ENCODE measurements at regions not wholly inside any gene's neighbourhood (a gene's known extent, or its start where the extent isn't known, plus 50 kb on each side); places are given as distances from the start of the nearest gene placed in this dataset.

GRCh38 chr5:122586351-122586750 is 188.5 kb upstream of the SNX2 start:
- no peaks in the 10 kb centered on the region for H3K36me3 ChIP-seq (ENCODE audit: control insufficient read depth in 1 of 2, insufficient read depth in 2 of 2, low read length in 2 of 2)
- no peaks in the 10 kb centered on the region for H3K79me2 ChIP-seq (ENCODE audit: insufficient read depth, low read length)
- no peaks in the 10 kb centered on the region for H3K4me1 ChIP-seq (ENCODE audit: control insufficient read depth in 1 of 2, insufficient read depth in 2 of 2, low read length in 2 of 2)
- H3K27ac ChIP-seq (ENCODE audit: low read depth, low read length) = no peak overlapping the region
- no peaks in the 10 kb centered on the region for H3K9me2 ChIP-seq (ENCODE audit: insufficient read depth)
- H3K27me3 ChIP-seq (ENCODE audit: insufficient read depth, low read length) = no peaks in the 10 kb centered on the region
- BruUV-seq (replicated peaks) = no TSS peak
- no peak overlapping the region for H3K4me3 ChIP-seq (replicated peaks in 1 of 2; ENCODE audit: low read depth in 1 of 2, low read length in 2 of 2)
- no peak for ATAC-seq
- TF ChIP-seq ZBTB33 (IDR thresholded peaks at IDR 0.05; ENCODE audit: extremely low read depth, insufficient replicate concordance, low read length) = no peak
- no peak for TF ChIP-seq FOSL1 (IDR thresholded peaks at IDR 0.05; ENCODE audit: low read depth)
- TF ChIP-seq SP1 (IDR thresholded peaks at IDR 0.05; ENCODE audit: low read depth) = no peak
- TF ChIP-seq, protein P1, sequence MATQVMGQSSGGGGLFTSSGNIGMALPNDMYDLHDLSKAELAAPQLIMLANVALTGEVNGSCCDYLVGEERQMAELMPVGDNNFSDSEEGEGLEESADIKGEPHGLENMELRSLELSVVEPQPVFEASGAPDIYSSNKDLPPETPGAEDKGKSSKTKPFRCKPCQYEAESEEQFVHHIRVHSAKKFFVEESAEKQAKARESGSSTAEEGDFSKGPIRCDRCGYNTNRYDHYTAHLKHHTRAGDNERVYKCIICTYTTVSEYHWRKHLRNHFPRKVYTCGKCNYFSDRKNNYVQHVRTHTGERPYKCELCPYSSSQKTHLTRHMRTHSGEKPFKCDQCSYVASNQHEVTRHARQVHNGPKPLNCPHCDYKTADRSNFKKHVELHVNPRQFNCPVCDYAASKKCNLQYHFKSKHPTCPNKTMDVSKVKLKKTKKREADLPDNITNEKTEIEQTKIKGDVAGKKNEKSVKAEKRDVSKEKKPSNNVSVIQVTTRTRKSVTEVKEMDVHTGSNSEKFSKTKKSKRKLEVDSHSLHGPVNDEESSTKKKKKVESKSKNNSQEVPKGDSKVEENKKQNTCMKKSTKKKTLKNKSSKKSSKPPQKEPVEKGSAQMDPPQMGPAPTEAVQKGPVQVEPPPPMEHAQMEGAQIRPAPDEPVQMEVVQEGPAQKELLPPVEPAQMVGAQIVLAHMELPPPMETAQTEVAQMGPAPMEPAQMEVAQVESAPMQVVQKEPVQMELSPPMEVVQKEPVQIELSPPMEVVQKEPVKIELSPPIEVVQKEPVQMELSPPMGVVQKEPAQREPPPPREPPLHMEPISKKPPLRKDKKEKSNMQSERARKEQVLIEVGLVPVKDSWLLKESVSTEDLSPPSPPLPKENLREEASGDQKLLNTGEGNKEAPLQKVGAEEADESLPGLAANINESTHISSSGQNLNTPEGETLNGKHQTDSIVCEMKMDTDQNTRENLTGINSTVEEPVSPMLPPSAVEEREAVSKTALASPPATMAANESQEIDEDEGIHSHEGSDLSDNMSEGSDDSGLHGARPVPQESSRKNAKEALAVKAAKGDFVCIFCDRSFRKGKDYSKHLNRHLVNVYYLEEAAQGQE (IDR thresholded peaks at IDR 0.05; ENCODE audit: low read depth) = no peak
- TF ChIP-seq, protein P2, sequence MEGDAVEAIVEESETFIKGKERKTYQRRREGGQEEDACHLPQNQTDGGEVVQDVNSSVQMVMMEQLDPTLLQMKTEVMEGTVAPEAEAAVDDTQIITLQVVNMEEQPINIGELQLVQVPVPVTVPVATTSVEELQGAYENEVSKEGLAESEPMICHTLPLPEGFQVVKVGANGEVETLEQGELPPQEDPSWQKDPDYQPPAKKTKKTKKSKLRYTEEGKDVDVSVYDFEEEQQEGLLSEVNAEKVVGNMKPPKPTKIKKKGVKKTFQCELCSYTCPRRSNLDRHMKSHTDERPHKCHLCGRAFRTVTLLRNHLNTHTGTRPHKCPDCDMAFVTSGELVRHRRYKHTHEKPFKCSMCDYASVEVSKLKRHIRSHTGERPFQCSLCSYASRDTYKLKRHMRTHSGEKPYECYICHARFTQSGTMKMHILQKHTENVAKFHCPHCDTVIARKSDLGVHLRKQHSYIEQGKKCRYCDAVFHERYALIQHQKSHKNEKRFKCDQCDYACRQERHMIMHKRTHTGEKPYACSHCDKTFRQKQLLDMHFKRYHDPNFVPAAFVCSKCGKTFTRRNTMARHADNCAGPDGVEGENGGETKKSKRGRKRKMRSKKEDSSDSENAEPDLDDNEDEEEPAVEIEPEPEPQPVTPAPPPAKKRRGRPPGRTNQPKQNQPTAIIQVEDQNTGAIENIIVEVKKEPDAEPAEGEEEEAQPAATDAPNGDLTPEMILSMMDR (IDR thresholded peaks at IDR 0.05 in 2 of 3, conservative IDR thresholded peaks at IDR 0.05 in 1 of 3; ENCODE audit: borderline replicate concordance in 1 of 3, insufficient read depth in 1 of 3, low read depth in 2 of 3, low read length in 2 of 3) = no peak
- TF ChIP-seq ATF3 (IDR thresholded peaks at IDR 0.05) = no peak
- no peak for TF ChIP-seq POLR2A (IDR thresholded peaks at IDR 0.05; ENCODE audit: borderline replicate concordance, extremely low read depth, insufficient read depth, insufficient read length)
- TF ChIP-seq EGR1 (IDR thresholded peaks at IDR 0.05; ENCODE audit: low read depth) = no peak
- TF ChIP-seq JUND (IDR thresholded peaks at IDR 0.05) = no peak
- TF ChIP-seq EZH2phosphoT487 (IDR thresholded peaks at IDR 0.05; ENCODE audit: borderline replicate concordance) = no peak
- no peak for TF ChIP-seq ZNF274 (IDR thresholded peaks at IDR 0.05; ENCODE audit: low read depth, low read length)
- POLR2A ChIA-PET = no interaction called here
- H3K9me3 ChIP-seq (ENCODE audit: control insufficient read depth in 1 of 2, insufficient read depth in 1 of 2, low read depth in 1 of 2, low read length in 2 of 2) = no peaks in the 10 kb centered on the region
- intact Hi-C loops (cut with micrococcal nuclease) = no loop called here
- RAD21 ChIA-PET (ENCODE audit: low non-redundant PET in 1 of 2, low total read pairs in 2 of 2, uncharacterized antibody in 2 of 2, unreplicated experiment in 2 of 2) = no interaction called here
- no peaks in the 10 kb centered on the region for H4K20me1 ChIP-seq (ENCODE audit: insufficient read depth)
- no peak overlapping the region for H3K4me2 ChIP-seq (ENCODE audit: low read length)
- H2AFZ ChIP-seq (ENCODE audit: low read depth, low read length, poor library complexity, severe bottlenecking) = no peak overlapping the region
- DNase-seq (ENCODE audit: low read depth, low spot score) = no peak
- H3K9ac ChIP-seq (ENCODE audit: low read length) = no peak overlapping the region
- CTCF ChIA-PET = no interaction called here
